NCI-H526 (cell line): ENCODE measurements at regions not wholly inside any gene's neighbourhood (a gene's known extent, or its start where the extent isn't known, plus 50 kb on each side); places are given as distances from the start of the nearest gene placed in this dataset.
"Not testable (repeated sequence)": the region's sequence is repeated elsewhere in the genome, so short reads cannot be mapped to it uniquely, and the experiment has no call there.

ENCODE experiments used
- DNase-seq, 2 experiments: peaks; one replicate each; lab custom pipeline; 2025; lab: John Stamatoyannopoulos, UW

DNA sequence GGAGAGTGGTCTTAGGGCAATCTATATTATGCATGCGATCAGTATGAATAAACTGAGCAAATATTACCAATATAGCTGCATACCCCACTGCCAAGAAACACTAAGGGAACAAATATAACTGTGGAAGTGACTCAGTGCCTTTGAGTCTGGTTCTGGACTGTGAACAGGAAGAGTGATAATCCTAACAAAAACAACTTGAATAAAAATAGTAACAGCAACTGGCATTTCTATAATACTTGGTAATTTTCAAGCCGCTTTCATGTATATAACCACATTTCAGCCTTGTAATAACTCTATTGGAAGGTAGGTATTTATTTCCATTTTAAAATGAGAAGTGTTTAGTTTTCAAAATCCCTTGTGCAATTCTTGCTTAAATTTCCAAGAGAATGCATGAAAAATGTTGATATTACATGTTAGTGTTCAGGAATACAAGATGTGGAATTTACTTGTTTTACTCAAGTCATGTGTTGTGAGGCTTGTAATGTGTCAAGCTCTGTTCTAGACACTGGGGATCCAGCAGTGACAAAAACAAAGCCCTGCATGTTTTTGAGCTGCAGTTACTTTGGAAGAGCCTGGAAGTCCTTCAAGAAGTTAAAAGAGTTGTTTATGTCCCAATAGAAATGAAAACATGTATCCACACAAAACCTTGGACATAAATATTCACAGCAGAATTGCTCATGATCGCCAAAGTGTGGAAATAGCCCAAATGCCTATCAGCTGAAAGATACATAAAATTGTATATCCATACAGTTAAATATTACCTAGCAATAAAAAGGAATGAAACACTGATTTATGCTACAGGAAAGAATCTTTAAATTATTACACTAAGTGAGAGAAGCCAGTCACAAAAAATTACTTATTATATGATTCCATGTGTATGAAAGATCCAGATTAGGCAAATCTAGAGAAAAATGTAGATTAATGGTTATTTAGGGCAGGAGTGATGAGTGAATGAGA, 338.1 kb upstream of the TMEM132C start:
- DNase-seq, result no peak

DNA sequence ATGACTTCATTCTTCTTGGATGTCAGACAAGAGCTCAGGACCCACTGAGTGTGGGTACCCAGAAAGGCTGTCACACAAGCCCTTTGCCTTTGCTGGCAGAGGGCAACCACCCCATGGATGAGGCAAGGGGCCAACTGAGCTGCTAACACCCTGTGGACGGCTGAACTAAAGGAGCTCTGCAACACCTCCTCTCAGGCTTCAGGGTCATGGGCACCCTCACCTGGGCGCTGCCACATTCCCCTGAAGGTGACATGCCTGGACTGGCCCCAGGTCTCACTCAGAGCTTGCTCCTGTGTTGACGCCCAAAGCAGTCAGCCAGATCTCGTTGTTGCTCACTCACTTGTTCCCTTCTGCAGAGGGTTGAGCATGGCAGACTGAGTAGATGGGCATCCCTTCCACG, 336.8 kb upstream of the TMEM132C start:
- no peak for DNase-seq

DNA sequence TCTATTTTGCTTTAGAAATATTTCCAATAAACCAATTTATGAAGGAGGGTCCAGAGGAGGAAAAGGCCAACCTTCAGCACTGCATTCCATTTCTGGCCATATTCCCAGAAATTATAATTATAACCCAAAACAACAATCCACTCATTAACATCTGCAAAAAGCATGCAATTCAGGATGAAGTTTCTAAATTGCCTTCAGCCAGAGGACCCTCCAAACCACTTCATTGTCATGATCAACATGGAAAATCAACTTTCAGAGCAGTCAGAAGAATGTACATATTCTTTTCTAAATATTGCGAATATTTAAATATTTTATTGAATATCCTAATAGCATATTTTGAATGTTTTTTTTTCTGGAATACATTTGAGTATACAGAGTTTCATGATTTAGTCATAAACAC, 332.6 kb upstream of the TMEM132C start:
- DNase-seq, result no peak

DNA sequence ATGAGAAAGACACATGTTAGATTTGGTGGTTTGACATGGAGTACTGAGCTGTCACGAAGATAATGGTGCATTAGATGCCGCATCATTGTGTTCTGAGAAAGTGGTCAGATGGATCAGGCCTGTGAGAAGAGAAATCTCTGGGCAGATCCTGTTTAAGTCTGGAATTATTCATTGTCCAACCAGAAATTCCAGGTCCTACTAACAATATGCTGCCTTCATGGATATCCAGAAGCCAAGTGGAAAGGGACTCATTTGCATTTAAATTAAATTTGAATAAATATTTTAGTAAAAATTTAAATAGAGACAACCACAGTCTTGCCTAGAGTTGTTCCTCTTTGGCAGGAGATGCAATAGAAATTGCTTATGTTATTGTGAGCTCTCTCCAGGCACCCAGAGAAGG, 330.5 kb upstream of the TMEM132C start:
- peak; percentile 67 to 77 for DNase-seq

DNA sequence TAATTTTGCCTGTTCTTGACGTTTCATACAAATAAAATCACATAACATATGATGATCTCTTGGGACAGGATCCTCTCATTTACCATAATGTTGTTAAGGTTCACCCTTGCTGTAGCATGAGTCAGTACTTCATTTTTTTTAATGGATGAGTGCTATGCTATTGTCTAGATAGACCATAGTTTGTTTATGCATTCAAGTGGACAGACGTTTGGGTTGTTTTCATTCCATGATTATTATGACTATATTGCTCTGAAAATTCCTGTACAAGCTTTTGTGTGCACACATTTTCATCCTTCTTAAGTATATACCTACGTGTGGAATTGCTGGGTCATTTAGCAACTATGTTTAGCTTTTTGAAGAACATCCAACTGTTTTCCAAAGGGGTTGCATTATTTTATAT, 325.6 kb upstream of the TMEM132C start:
- DNase-seq, result no peak

DNA sequence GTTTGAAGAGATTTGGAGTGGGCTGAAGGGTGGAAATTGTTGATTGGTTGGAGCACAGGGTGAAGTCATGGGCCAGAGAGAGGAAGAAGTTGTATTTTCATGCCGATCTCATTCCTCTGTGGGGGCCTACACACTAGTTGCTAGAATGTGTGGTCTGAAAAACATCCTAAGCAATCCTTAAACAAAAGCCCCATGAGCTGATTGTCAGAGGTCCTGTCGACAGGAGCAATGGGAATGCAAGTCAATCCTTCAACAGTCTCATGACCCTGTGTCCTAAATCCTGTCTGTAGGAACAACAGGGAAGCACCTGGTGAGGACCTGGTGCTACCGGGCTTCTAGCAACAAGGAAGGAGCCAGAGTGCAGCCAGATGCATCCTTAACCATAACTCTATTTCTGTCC, 324.0 kb upstream of the TMEM132C start:
- DNase-seq, result no peak

DNA sequence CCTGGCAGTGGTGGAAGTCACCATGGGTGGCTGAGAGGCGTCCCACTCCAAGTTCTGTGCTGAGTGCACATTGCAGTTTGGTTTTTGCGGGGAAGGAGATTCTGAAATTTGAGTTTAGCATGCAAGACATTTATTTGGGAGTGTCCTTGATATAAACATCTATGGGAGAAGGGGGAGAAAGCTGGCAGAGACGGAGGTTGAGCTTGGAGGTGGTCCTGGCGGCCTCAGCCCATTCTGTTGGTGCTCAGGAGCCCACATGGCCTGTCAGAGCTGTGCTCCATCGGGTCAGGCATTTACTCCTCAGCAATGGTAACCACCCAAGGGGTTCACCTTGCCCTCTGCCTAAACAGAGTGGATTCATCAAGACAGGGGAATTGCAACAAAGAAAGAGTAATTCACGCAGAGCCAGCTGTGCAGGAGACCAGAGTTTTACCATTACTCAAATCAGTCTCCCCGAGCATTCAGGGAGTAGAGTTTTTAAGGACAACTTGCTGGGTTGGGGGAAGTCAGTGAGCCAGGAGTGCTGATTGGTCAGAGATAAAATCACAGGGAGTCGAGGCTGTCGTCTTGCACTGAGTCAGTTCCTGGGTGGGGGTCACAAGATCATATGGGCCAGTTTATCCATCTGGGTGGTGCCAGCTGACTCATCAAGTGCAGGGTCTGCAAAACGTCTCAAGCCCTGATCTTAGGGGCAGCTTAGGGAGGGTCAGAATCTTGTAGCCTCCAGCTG, 323.3 kb upstream of the TMEM132C start:
- DNase-seq, result no peak

DNA sequence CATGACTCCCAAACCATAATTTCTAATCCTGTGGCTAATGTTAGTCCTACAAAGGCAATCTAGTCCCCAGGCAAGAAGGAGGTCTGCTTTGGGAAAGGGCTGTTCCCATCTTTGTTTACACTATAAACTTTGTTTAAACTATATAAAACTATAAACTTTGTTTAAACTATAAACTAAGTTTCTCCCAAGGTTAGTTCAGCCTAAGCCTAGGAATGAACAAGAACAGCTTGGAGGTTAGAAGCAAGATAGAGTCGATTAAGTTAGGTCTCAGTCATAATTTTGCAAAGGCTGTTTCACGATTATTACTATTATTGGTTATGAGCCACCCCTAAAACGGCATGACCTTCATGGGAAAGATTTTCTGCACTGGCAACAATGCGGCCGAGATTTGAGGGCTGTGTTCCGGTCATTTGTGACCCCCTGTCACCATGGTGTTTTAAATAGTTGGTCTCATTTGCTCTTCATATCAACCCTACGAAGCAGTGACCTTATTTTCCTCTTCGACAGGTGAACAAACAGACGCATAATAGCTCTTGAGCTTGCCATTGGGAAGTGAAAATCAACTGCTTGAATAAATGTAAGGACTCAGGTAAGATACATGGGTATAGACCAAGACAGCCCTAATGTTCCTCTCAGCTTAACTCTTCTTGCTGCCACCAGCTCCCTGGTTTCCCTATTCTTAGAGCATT, 322.6 kb upstream of the TMEM132C start:
- no peak for DNase-seq

DNA sequence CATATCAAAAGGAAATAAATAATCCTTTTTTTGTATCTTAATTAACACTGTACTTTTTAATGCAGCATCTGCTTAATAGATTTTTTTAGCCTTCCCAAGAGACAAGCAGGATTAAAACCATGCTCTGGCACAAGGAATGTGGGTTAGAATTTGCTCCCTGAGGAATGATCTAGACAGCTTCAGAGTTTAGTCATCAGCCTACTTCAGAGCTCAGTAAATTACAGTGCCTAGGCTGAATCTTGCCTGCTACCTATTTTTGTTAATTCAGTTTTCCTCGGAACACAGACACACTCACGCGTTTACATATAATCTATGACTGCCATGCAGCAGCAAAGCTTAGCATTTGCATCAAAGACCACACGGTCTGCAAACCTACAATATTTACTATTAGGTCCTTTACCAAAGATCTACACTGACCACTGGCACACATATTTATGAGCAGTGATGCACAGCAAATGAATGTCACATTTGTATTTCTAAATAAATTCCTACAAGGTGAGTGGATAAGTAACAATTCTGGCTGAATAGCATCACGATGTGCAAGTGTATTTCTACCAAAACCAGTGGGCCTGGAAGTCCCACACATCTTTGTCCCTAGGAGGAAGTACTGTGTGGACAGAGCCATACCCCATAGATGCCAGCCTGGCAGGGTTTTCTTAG, 309.8 kb upstream of the TMEM132C start:
- DNase-seq, result peak; percentile 12 to 45

DNA sequence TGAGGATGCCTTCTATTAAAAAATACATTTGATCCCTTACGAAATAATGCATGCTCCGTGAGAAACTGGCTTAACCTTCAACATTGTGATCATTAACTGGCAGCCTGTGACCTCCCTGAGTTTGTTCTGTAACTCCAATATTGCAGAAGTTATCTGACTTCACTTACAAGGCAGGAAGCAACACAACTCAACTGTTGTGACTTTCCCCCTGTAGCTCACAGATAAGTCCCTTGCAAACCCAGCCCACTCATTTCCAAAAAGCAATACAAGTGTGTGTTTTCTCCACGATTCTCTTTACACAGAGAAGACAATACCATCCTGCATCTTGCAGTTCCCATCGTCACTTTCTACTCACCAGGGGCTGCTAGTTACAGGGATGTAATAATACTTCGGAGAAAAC, 304.7 kb upstream of the TMEM132C start:
- DNase-seq, result no peak

DNA sequence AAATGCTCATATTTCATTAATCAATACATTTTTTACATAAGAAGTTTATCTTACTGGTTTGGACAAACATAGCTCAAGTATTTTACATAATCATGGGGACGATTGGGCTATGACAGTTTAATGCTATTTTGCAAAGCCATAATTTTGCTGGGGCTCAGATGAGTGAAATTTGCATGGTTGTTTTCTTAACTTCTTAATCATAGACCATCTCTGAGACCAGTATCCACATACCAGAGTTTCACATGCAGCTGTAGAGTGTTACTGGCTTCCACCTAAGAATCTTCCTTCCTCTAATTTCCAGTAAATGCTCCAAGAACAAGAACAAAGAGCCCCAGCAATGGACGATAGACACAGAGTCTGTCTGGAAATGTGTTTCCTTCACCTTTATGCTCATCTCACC, 303.0 kb upstream of the TMEM132C start:
- peak; percentile 82 to 89 for DNase-seq

DNA sequence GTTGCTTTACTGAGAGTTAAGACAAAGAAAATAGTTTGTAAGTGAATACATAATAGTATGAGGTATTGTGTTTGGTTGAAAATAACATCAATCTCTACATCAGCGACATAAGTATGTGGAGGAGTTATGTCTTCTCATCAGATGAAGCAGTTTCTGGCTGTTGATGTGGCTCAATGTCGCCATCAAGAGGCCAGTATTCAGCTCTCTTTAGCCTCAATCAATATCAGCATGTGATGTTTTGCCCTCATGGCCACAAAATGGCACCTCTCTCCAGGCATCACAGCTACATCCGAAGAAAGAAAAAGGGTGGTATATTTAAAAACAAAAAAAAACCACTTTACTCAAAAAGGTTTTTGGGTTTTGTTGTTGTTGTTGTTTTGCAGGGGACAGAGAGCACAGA, 302.3 kb upstream of the TMEM132C start:
- DNase-seq, result peak; percentile 69 to 83

DNA sequence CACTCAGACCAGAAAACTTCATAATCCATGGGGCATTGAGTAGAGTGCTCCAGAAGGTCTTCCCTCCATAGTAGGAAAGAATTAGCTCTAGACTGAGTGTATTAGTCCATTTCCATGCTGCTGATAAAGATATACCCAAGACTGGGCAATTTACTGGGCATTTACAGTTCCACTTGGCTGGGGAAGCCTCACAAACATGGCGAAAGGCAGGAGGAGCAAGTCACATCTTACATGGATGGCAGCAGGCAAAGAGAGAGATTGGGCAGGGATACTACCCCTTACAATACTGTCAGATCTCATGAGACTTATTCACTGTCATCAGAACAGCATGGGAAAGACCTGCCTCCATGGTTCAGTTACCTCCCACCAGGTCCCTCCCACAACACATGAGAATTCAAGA, 300.6 kb upstream of the TMEM132C start:
- no peak for DNase-seq

DNA sequence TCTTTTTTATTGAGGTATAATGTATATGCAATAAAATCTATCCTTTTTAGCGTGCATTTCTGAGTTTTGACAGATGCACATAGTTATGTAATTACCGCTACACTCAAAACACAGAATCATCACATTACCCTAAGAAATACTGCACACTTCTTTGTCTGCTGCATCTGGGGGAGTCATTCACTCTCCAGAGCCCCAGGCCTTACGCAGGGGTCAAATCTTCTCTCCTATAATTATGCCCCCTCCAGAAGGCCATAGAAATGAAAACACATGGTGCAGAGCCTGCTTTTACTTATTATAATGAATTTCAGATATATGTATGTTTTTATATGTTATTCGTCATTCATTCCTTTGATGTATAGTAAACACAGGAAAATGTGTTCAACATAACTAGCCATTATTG, 296.5 kb upstream of the TMEM132C start:
- DNase-seq, result no peak

DNA sequence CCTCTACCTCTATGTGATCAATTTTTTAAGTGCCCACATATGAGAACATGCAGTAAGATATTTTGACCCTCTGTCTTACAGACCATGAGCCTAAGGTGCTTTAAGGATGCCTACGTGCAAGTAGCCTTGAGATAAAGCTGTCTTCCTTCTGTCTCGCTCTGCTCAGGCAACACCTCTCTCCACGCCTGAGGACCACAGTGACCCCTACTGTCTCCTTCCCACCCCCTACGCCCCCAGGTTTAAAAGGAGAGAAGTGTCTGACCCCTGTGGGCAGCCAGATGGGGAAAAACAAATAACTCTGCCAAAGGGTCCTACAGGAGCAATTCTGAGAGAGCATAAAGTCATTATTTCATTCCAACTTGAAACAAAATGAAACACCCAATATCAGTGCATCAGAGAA, 286.4 kb upstream of the TMEM132C start:
- no peak for DNase-seq

DNA sequence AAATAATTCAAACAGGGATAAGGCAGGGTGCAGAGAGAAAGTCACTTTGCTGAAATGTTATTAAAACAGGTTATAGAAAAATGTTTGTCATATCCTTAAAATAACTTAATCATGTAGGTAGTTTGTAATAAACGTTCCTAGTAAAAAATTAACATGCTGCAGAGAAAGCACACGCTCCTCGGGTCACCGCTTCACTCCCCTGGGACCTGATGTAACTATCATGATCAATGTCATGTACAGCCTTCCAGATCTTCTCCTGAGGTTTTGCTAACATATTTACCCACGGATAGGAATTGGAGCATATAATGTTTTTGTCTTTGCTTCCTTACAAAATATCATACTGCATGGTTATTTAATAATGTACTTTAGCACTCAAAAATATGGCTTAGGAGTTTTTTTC, 285.1 kb upstream of the TMEM132C start:
- no peak for DNase-seq

DNA sequence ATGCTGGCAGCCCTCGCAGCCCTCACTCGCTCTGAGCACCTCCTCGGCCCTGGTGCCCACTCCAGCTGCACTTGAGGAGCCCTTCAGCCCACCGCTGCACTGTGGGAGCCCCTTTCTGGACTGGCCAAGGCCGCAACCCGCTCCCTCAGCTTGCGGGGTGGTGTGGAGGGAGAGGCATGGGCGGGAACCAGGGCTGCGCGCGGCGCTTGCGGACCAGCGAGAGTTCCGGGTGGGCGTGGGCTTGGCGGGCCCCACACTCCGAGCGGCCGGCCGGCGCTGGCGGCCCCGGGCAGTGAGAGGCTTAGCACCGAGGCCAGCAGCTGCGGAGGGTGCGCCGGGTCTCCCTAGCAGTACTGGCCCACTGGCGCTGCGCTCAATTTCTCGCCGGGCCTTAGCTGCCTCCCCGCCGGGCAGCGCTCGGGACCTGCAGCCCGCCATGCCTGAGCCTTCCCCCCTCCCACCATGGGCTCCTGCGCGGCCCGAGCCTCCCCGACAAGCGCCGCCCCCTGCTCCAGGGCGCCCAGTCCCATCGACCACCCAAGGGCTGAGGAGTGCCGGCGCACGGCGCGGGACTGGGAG, 283.7 kb upstream of the TMEM132C start:
- not testable (repeated sequence) for DNase-seq

DNA sequence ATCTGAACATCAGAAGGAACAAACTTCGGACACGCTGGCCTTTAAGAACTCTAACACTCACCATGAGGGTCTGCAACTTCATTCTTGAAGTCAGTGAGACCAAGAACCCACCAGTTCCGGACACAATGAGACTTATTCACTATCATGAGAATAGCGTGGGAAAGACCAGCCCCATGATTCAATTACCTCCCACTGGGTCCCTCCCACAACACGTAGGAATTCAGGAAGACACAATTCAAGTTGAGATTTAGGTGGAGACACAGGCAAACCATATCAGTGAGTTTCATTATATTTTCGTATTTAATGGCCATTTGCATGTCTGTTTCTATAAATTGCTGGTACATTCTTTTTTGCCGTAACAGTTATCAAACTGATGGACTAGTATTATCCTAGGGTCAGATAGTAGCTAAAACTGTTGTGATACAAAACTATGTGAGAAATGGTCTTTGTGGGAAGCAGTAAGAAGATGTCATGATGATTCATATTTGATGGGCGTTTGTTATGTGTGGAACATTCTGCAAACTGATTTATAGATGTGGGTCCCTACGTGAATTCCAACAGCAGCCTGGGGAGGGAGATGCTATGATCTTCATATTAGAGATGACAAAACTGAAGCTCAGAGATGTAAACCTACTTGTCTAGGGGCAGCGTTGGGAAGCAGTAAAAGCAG, 282.4 kb upstream of the TMEM132C start:
- no peak for DNase-seq

DNA sequence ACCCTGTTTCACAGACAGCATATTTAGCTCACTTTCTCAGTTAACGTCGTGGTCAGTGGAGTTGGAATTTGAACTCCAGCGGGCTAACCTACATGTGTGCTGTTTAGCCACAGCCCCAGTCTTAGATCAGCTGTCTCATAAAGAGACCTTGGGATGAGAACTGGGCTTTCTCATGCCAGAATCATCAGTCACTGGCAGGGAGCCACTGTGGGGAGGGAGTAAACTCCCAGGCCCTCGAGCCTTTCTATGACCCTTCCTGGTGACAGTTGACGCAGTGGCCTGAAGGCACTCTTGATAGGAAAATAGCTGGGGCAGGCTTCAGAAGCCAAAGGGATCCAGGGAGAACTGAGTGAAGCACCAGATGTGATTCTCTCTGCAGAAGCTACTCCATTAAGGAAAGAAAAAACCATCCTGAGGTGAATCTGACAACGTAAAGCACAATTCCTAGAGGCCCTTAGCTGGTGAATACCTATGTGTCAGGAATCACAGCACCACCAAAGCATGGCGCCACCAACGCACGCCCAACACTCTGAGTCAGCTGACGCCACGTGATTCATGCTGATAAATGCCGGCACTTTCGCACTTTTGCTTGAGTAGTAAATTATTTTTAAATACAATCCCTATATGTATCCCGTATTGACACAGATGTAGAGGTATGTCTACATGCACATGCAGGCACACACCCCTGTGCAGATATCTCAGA, 279.6 kb upstream of the TMEM132C start:
- peak in 1 of 2 experiments; percentile 16 for DNase-seq

DNA sequence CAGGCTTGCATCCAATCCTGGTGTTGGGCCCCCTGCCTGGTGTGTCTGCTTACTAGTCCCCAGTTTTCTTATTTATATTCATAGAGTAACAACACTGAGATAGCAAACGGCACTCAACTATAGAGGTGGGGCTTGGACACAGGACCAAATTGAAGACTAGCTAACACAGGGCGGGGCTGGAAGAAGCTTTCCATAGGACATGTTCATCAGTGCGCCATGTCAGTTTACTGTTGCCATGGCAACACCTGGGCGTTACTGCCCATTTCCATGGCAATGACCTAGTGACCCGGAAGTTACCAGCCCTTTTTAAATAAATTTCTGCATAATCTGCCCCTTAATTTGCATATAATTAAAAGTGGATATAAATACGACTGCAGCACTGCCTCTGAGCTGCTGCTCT, 275.5 kb upstream of the TMEM132C start:
- no peak for DNase-seq

DNA sequence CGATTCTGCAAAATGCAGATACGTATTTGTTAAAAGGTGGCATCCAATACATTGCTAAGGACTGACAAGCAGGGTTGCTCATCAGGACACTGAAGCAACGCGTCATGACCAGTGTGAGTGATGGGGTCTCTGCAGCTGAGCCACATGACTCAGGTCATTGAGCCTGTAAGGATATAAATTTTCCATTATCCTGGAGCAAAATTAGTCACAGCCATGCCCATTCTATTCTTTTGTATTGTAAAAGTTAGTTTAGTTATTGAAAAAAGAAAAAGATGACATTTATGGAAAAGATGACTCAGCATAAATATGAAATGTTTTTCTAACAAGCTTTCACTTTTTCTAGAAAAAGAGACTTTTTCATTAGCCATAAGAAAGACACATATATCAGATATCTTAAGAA, 268.0 kb upstream of the TMEM132C start:
- peak; percentile 84 to 88 for DNase-seq
